ACHN (cell line): ENCODE measurements at regions not wholly inside any gene's neighbourhood (a gene's known extent, or its start where the extent isn't known, plus 50 kb on each side); places are given as distances from the start of the nearest gene placed in this dataset.

Source experiments
- DNase-seq: peaks from one replicate; pipeline ENCODE4 v3.0.0-alpha.2; 2015
- in situ Hi-C: cut with HindIII; loops from 2 replicates; pipeline ENCODE4 v1.10.0; 2017; ENCODE audit warnings: low sequenced_read_pairs, low pct_ligation_motif_present, low pct_unique_long_range_greater_than_20kb

- no peak for DNase-seq
Observed at GRCh38 chr10:113423981-113424721, 128.7 kb upstream of the HABP2 start.

GRCh38 chr10:113425008-113425407 lies 127.8 kb upstream of the HABP2 start:
- in situ Hi-C loops = no loop called here
- no peak for DNase-seq

More at GRCh38 chr10:113423981-113424721, 128.7 kb upstream of the HABP2 start:
- in situ Hi-C loops = no loop called here

GRCh38 chr10:113425541-113425951 lies 127.3 kb upstream of the HABP2 start:
- in situ Hi-C loops = no loop called here
- DNase-seq = no peak

- no peak for DNase-seq
- in situ Hi-C loops = no loop called here
Observed at GRCh38 chr10:113426181-113426877, 126.5 kb upstream of the HABP2 start.

GRCh38 chr10:113427236-113427735 lies 125.6 kb upstream of the HABP2 start:
- no peak for DNase-seq
- in situ Hi-C loops = no loop called here

GRCh38 chr10:113427811-113428558 lies 124.9 kb upstream of the HABP2 start:
- DNase-seq = no peak
- in situ Hi-C loops = no loop called here

- in situ Hi-C loops = no loop called here
- DNase-seq = no peak
Observed at GRCh38 chr10:113430634-113431397, 122.0 kb upstream of the HABP2 start.

- in situ Hi-C loops = no loop called here
- no peak for DNase-seq
Observed at GRCh38 chr10:113431398-113432160, 121.3 kb upstream of the HABP2 start.

- in situ Hi-C loops = no loop called here
- DNase-seq = no peak
Observed at GRCh38 chr10:113433711-113434110, 119.1 kb upstream of the HABP2 start.

GRCh38 chr10:113434315-113434714 lies 118.5 kb upstream of the HABP2 start:
- in situ Hi-C loops = no loop called here

GRCh38 chr10:113434950-113435349 lies 117.9 kb upstream of the HABP2 start:
- DNase-seq = no peak
- in situ Hi-C loops = no loop called here

More at GRCh38 chr10:113434315-113434714, 118.5 kb upstream of the HABP2 start:
- DNase-seq = no peak

- DNase-seq = no peak
- in situ Hi-C loops = no loop called here
Observed at GRCh38 chr10:113435881-113436280, 117.0 kb upstream of the HABP2 start.

- DNase-seq = no peak
Observed at GRCh38 chr10:113436851-113437250, 116.0 kb upstream of the HABP2 start.

GRCh38 chr10:113438652-113439051 lies 114.2 kb upstream of the HABP2 start:
- in situ Hi-C loops = no loop called here
- DNase-seq = no peak

More at GRCh38 chr10:113436851-113437250, 116.0 kb upstream of the HABP2 start:
- in situ Hi-C loops = no loop called here

GRCh38 chr10:113441220-113441619 lies 111.6 kb upstream of the HABP2 start:
- peak; percentile 21 for DNase-seq
- in situ Hi-C loops = no loop called here

- DNase-seq = no peak
- in situ Hi-C loops = no loop called here
Observed at GRCh38 chr10:113441686-113442270, 111.1 kb upstream of the HABP2 start.

GRCh38 chr10:113442336-113442735 lies 110.5 kb upstream of the HABP2 start:
- in situ Hi-C loops = no loop called here

More at GRCh38 chr10:113442336-113442735, 110.5 kb upstream of the HABP2 start:
- no peak for DNase-seq
